Lower lobe of right lung (tissue), 2 donors: ENCODE measurements at regions not wholly inside any gene's neighbourhood (a gene's known extent, or its start where the extent isn't known, plus 50 kb on each side); places are given as distances from the start of the nearest gene placed in this dataset.
"Not testable (repeated sequence)": the region's sequence is repeated elsewhere in the genome, so short reads cannot be mapped to it uniquely, and the experiment has no call there.

Experiments
- ATAC-seq, 2 donors: fragments of 200-7000 bp; cut with Tn5 transposase; one replicate each; pipeline ENCODE4 v1.9.1; 2020 to 2022; ENCODE audit warnings: mild to moderate bottlenecking in 2 of 2, moderate library complexity in 2 of 2
- DNase-seq: peaks from one replicate; pipeline ENCODE4 v3.0.0-alpha.2; 2020
- H3K27ac ChIP-seq: fragments of 200-600 bp; one replicate; pipeline ENCODE4 v1.8.0; 2022
- H3K27me3 ChIP-seq: fragments of 200-600 bp; one replicate; pipeline ENCODE4 v1.8.0; 2022; ENCODE audit warnings: low read depth
- H3K36me3 ChIP-seq: fragments of 200-600 bp; one replicate; pipeline ENCODE4 v1.8.0; 2022; ENCODE audit warnings: mild to moderate bottlenecking
- H3K4me1 ChIP-seq: fragments of 200-600 bp; one replicate; pipeline ENCODE4 v1.8.0; 2022
- H3K4me3 ChIP-seq: fragments of 200-600 bp; one replicate; pipeline ENCODE4 v1.8.0; 2022; ENCODE audit warnings: mild to moderate bottlenecking
- H3K9me3 ChIP-seq: fragments of 200-600 bp; one replicate; pipeline ENCODE4 v1.8.0; 2022
- intact Hi-C: fragments of 100-400 bp; cut with DNase I; formaldehyde crosslinking; loops from one replicate; pipeline ENCODE4 v1.11.0; 2022
- TF ChIP-seq, protein P1 (sequence below): fragments of 200-600 bp; IDR thresholded peaks from one replicate; pipeline ENCODE4 v1.8.0; 2022; ENCODE audit warnings: antibody characterized with exemption, mild to moderate bottlenecking
- donor health status: DM: no; HTN: yes; CAD: no; lungs with severe emphysema.

- H3K36me3 ChIP-seq: no peaks in the 10 kb centered on the region
- H3K9me3 ChIP-seq: no peaks in the 10 kb centered on the region
- H3K4me3 ChIP-seq: no peak overlapping the region
- TF ChIP-seq, protein P1, sequence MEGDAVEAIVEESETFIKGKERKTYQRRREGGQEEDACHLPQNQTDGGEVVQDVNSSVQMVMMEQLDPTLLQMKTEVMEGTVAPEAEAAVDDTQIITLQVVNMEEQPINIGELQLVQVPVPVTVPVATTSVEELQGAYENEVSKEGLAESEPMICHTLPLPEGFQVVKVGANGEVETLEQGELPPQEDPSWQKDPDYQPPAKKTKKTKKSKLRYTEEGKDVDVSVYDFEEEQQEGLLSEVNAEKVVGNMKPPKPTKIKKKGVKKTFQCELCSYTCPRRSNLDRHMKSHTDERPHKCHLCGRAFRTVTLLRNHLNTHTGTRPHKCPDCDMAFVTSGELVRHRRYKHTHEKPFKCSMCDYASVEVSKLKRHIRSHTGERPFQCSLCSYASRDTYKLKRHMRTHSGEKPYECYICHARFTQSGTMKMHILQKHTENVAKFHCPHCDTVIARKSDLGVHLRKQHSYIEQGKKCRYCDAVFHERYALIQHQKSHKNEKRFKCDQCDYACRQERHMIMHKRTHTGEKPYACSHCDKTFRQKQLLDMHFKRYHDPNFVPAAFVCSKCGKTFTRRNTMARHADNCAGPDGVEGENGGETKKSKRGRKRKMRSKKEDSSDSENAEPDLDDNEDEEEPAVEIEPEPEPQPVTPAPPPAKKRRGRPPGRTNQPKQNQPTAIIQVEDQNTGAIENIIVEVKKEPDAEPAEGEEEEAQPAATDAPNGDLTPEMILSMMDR: no peak
- DNase-seq: no peak
- H3K4me1 ChIP-seq: no peaks in the 10 kb centered on the region
- no peak overlapping the region for H3K27ac ChIP-seq
- intact Hi-C loops: no loop called here
- no peaks in the 10 kb centered on the region for H3K27me3 ChIP-seq
- no peak for ATAC-seq
These were observed 421.6 kb downstream of the SOX11 start for GRCh38 chr2:6113786-6114185.

DNA sequence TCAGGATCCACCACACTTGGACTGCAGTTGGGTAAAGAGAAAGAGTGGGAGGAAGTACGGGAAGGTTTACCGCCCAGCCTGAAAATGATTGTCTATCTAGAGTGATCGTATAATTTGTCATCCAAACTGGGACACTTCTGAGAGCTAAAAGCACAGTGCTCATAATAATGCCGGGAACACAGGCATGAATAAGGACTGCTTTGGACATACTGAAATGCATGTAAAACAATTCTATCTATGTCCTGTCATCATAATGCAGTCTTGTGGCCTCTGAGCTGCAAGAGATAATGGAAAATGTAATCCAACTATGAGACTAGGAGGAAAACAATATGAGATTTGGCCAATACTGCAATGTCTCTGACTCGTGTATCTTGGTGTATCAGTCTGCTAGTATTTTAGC lies 435.5 kb downstream of the SOX11 start:
- ATAC-seq (no peak), DNase-seq (no peak)
- Histone ChIP-seq H3K4me3 (no peak overlapping the region), H3K36me3 (no peaks in the 10 kb centered on the region), H3K4me1 (no peaks in the 10 kb centered on the region), H3K27me3 (no peaks in the 10 kb centered on the region), H3K27ac (no peak overlapping the region), H3K9me3 (no peaks in the 10 kb centered on the region)
- TF ChIP-seq, protein P1: no peak
- intact Hi-C loops: no loop called here

DNA sequence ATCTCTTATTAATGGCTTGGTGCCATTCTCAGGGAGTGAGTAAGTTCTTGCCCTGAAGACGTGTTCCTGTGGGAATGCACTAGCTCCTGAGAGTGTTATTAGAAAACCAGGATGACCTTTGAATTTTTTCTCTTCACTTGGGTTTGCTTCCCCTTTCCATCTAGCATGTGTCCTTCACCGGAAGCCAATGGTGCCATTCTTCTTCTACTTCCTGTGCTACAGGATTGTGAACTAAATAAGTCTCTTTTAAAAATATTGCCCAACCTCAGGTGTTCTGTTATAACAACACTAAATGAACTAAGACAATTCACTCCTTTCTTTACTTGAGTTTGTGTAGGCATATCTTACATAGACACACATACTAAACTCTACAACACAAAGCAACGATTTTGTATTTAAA lies 447.0 kb downstream of the SOX11 start:
- H3K27ac ChIP-seq: no peak overlapping the region
- DNase-seq (no peak), ATAC-seq (no peak)
- TF ChIP-seq, protein P1: no peak
- H3K4me3 ChIP-seq: no peak overlapping the region
- intact Hi-C loops: no loop called here
- H3K4me1 ChIP-seq: no peaks in the 10 kb centered on the region
- H3K27me3 ChIP-seq: no peaks in the 10 kb centered on the region
- no peaks in the 10 kb centered on the region for H3K36me3 ChIP-seq
- H3K9me3 ChIP-seq: peaks cover 8% of the 10 kb centered on the region

DNA sequence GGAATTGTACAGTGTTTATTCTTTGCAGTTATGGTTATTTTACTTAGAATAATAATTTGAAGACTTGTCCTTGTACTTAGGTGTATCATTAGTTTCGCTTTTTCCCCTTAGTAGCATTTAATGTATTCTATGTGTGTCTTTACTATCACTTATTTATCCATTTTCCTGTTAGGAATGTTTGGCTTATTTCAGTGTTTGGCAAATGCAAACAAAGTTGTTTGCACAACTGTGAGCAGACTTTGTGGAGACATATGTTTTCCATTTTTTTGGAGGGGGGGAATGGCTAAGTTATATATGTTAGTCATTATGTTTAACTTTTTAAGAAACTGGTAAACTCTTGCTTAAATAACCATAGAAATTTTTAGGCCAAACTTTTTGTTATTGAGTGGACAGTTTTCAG lies 447.7 kb downstream of the SOX11 start:
- TF ChIP-seq, protein P1: no peak
- no peak overlapping the region for H3K27ac ChIP-seq
- ATAC-seq (no peak), DNase-seq (no peak)
- H3K27me3 ChIP-seq: no peaks in the 10 kb centered on the region
- H3K4me1 ChIP-seq: no peaks in the 10 kb centered on the region
- H3K36me3 ChIP-seq: no peaks in the 10 kb centered on the region
- H3K4me3 ChIP-seq: no peak overlapping the region
- intact Hi-C loops: no loop called here
- peaks cover 9% of the 10 kb centered on the region for H3K9me3 ChIP-seq

- no peak for ATAC-seq
- no peak overlapping the region for H3K27ac ChIP-seq
- peaks cover 9% of the 10 kb centered on the region for H3K9me3 ChIP-seq
- no peak overlapping the region for H3K4me3 ChIP-seq
- no peak for DNase-seq
- H3K27me3 ChIP-seq: no peaks in the 10 kb centered on the region
- H3K4me1 ChIP-seq: no peaks in the 10 kb centered on the region
- TF ChIP-seq, protein P1: no peak
- H3K36me3 ChIP-seq: no peaks in the 10 kb centered on the region
- intact Hi-C loops: no loop called here
These were observed 448.3 kb downstream of the SOX11 start for GRCh38 chr2:6140509-6140908.

DNA sequence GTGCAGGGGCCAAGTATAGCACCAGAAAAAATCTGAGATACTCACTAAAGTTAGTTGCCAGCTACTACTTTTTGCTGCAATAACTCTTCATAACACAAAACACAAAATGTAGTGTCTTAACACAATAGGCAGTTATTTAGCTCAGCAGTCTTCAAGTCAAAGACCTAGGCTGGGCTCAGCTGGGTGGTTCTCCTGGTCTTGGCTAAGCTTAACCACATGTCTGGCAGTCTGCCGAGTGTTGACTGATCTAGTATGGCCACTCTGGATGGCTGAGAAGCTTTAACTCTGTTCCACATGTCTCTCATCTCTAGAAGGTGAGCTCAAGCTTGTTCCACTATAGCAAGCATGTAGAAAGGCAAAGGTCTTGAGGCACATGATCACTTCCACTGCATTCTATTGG lies 451.6 kb downstream of the SOX11 start:
- Histone ChIP-seq H3K36me3 (no peaks in the 10 kb centered on the region), H3K27ac (no peak overlapping the region), H3K4me1 (no peaks in the 10 kb centered on the region), H3K4me3 (no peak overlapping the region), H3K27me3 (no peaks in the 10 kb centered on the region), H3K9me3 (peaks cover 9% of the 10 kb centered on the region)
- DNase-seq (no peak), ATAC-seq (no peak)
- TF ChIP-seq, protein P1: no peak
- intact Hi-C loops: no loop called here

GRCh38 chr2:6147215-6147614 lies 455.0 kb downstream of the SOX11 start:
- H3K9me3 ChIP-seq, intact Hi-C loops, H3K36me3 ChIP-seq, ATAC-seq, DNase-seq, H3K27ac ChIP-seq, H3K4me1 ChIP-seq, H3K4me3 ChIP-seq, H3K27me3 ChIP-seq: not testable (repeated sequence)
